CD14-positive monocyte (primary cell): ENCODE measurements at regions not wholly inside any gene's neighbourhood (a gene's known extent, or its start where the extent isn't known, plus 50 kb on each side); places are given as distances from the start of the nearest gene placed in this dataset.

Experiments used
- DNase-seq, 3 donors: peaks; one replicate each; pipeline ENCODE4 v3.0.0-alpha.2; 2011 to 2022
- H2AFZ ChIP-seq: 2 replicates; pipeline ENCODE4 v1.6.0; 2012; ENCODE audit warnings: mild to moderate bottlenecking, low read depth, low read length, inconsistent platforms; ENCODE audit not compliant: insufficient read depth, poor library complexity, severe bottlenecking
- H3K27ac ChIP-seq, 2 donors: 1 replicate in 1 of 2; 2 replicates in 1 of 2; pipeline ENCODE4 v1.5.1; 2012 to 2013; ENCODE audit warnings: low read length in 2 of 2, control low read depth in 1 of 2, inconsistent platforms in 1 of 2, low read depth in 1 of 2, mild to moderate bottlenecking in 1 of 2
- H3K27me3 ChIP-seq, 2 donors: one replicate each; pipeline versions ENCODE4 v1.6.0 to v1.6.1; 2011 to 2013; ENCODE audit warnings: low read length in 2 of 2; ENCODE audit not compliant: control insufficient read depth in 2 of 2, insufficient read depth in 2 of 2
- H3K36me3 ChIP-seq, 2 donors: replicated peaks in 1 of 2; 1 replicate in 1 of 2; 2 replicates in 1 of 2; pipeline versions ENCODE4 v1.5.1 to v1.6.1; 2012 to 2013; ENCODE audit warnings: low read length in 2 of 2, control low read depth in 1 of 2, inconsistent platforms in 1 of 2, mild to moderate bottlenecking in 1 of 2; ENCODE audit not compliant: insufficient read depth in 2 of 2, control insufficient read depth in 1 of 2
- H3K4me1 ChIP-seq, 2 donors: 1 replicate in 1 of 2; 2 replicates in 1 of 2; pipeline versions ENCODE4 v1.5.1 to v1.6.1; 2012 to 2013; ENCODE audit warnings: low read length in 2 of 2, control low read depth in 1 of 2, inconsistent platforms in 1 of 2, mild to moderate bottlenecking in 1 of 2, moderate library complexity in 1 of 2; ENCODE audit not compliant: insufficient read depth in 2 of 2, control insufficient read depth in 1 of 2
- H3K4me2 ChIP-seq: replicated peaks from 2 replicates; pipeline ENCODE3; 2012; ENCODE audit warnings: low read length, moderate library complexity, mild to moderate bottlenecking; ENCODE audit not compliant: poor library complexity, severe bottlenecking; ENCODE audit errors: extremely low read depth
- H3K4me3 ChIP-seq, 3 experiments: fragments of 200-600 bp in 1 of 3; sonication (generic) in 1 of 3; replicated peaks in 1 of 3; 1 replicate in 2 of 3; 2 replicates in 1 of 3; pipeline ENCODE4 v1.5.1; 2011 to 2013; ENCODE audit warnings: low read length in 3 of 3, mild to moderate bottlenecking in 3 of 3, control low read depth in 2 of 3, low read depth in 2 of 3, inconsistent platforms in 1 of 3, moderate library complexity in 1 of 3
- H3K79me2 ChIP-seq: 2 replicates; pipeline ENCODE4 v1.6.0; 2012; ENCODE audit warnings: mild to moderate bottlenecking, control low read depth, inconsistent platforms, low read length, moderate library complexity; ENCODE audit not compliant: insufficient read depth
- H3K9ac ChIP-seq: 2 replicates; pipeline ENCODE4 v1.6.0; 2017; ENCODE audit warnings: low read length, mild to moderate bottlenecking; ENCODE audit not compliant: insufficient read depth, poor library complexity, severe bottlenecking
- H3K9me3 ChIP-seq, 2 donors: replicated peaks in 1 of 2; 1 replicate in 1 of 2; 2 replicates in 1 of 2; pipeline versions ENCODE4 v1.5.1 to v1.6.1; 2012 to 2013; ENCODE audit warnings: low read length in 2 of 2, control low read depth in 1 of 2; ENCODE audit not compliant: control insufficient read depth in 1 of 2, insufficient read depth in 1 of 2
- H4K20me1 ChIP-seq: 2 replicates; pipeline ENCODE4 v1.6.0; 2012; ENCODE audit warnings: mild to moderate bottlenecking, low read length, control low read depth, moderate library complexity; ENCODE audit not compliant: insufficient read depth
- H3K27ac Mint-ChIP-seq, 7 donors: one replicate each; pipeline ENCODE4 v1.8.0; 2020; ENCODE audit warnings: mild to moderate bottlenecking in 7 of 7, mixed read lengths in 7 of 7, moderate library complexity in 6 of 7, inconsistent platforms in 2 of 7
- H3K27me3 Mint-ChIP-seq, 3 donors: one replicate each; pipeline ENCODE4 v1.8.0; 2021 to 2022; ENCODE audit warnings: low read depth in 3 of 3, mild to moderate bottlenecking in 3 of 3, mixed read lengths in 3 of 3, moderate library complexity in 3 of 3, inconsistent platforms in 1 of 3
- H3K36me3 Mint-ChIP-seq, 2 donors: one replicate each; pipeline ENCODE4 v1.8.0; 2020; ENCODE audit warnings: mixed read lengths in 2 of 2, inconsistent platforms in 1 of 2, mild to moderate bottlenecking in 1 of 2
- H3K4me1 Mint-ChIP-seq: one replicate; pipeline ENCODE4 v1.8.0; 2020; ENCODE audit warnings: mild to moderate bottlenecking, mixed read lengths
- H3K4me3 Mint-ChIP-seq, 2 donors: one replicate each; pipeline ENCODE4 v1.8.0; 2020; ENCODE audit warnings: mild to moderate bottlenecking in 2 of 2, mixed read lengths in 2 of 2, moderate library complexity in 1 of 2
- H3K9me3 Mint-ChIP-seq, 7 donors: one replicate each; pipeline ENCODE4 v1.8.0; 2020 to 2022; ENCODE audit warnings: mixed read lengths in 7 of 7, mild to moderate bottlenecking in 6 of 7, moderate library complexity in 6 of 7, inconsistent platforms in 2 of 7
- CTCF ChIP-seq: fragments of 200-600 bp; IDR thresholded peaks from one replicate; pipeline ENCODE4 v1.8.0; 2022; ENCODE audit warnings: antibody characterized with exemption, mild to moderate bottlenecking
- WGBS: methylation state at CpG from one replicate; pipeline ENCODE4 v1.1.5; 2013; ENCODE audit warnings: missing lambda C conversion rate; ENCODE audit not compliant: insufficient coverage; 5-methylcytosine and 5-hydroxymethylcytosine counted together
- intact Hi-C, 2 donors: fragments of 100-400 bp; cut with micrococcal nuclease; formaldehyde crosslinking; loops; one replicate each; pipeline versions ENCODE4 v1.15.0 to v1.15.1; 2023

GRCh38 chr6:14425805-14426204 is 308.2 kb downstream of the CD83 start:
- Histone ChIP-seq H2AFZ (no peak overlapping the region), H3K9ac (no peak overlapping the region), H3K27me3 (no peaks in the 10 kb centered on the region), H3K79me2 (no peaks in the 10 kb centered on the region), H3K4me2 (no peak overlapping the region), H3K27ac (no peak overlapping the region), H3K36me3 (no peaks in the 10 kb centered on the region), H4K20me1 (no peaks in the 10 kb centered on the region), H3K4me3 (no peak overlapping the region), H3K4me1 (no peaks in the 10 kb centered on the region), H3K9me3 (no peaks in the 10 kb centered on the region)
- DNase-seq: no peak
- peaks cover 0 to 7% (median 2%) of the 10 kb centered on the region in 3 donors for H3K27me3 Mint-ChIP-seq
- no peak overlapping the region for H3K27ac Mint-ChIP-seq
- H3K9me3 Mint-ChIP-seq: peaks cover 0 to 3% (median 0%) of the 10 kb centered on the region in 7 donors
- no peak overlapping the region for H3K4me3 Mint-ChIP-seq
- intact Hi-C loops: no loop called here
- no peaks in the 10 kb centered on the region for H3K36me3 Mint-ChIP-seq
- H3K4me1 Mint-ChIP-seq: peaks cover 15% of the 10 kb centered on the region
- no peak for TF ChIP-seq CTCF
- 88% methylated on average over 4 of the region's 6 CpGs for WGBS

GRCh38 chr6:14426281-14426680 is 308.7 kb downstream of the CD83 start:
- intact Hi-C loops: no loop called here
- no peaks in the 10 kb centered on the region for H3K36me3 Mint-ChIP-seq
- Histone ChIP-seq H3K27ac (no peak overlapping the region), H3K36me3 (no peaks in the 10 kb centered on the region), H3K4me2 (no peak overlapping the region), H3K4me1 (no peaks in the 10 kb centered on the region), H3K9ac (no peak overlapping the region), H3K4me3 (no peak overlapping the region), H3K79me2 (no peaks in the 10 kb centered on the region), H4K20me1 (no peaks in the 10 kb centered on the region), H3K27me3 (no peaks in the 10 kb centered on the region), H2AFZ (no peak overlapping the region), H3K9me3 (no peaks in the 10 kb centered on the region)
- no peak for TF ChIP-seq CTCF
- H3K4me3 Mint-ChIP-seq: no peak overlapping the region
- DNase-seq: no peak
- no CpG with 5 or more reads among the region's 2 CpGs for WGBS
- no peak overlapping the region for H3K27ac Mint-ChIP-seq
- H3K9me3 Mint-ChIP-seq: peaks cover 0 to 3% (median 0%) of the 10 kb centered on the region in 7 donors
- peaks cover 0 to 7% (median 2%) of the 10 kb centered on the region in 3 donors for H3K27me3 Mint-ChIP-seq
- peaks cover 14% of the 10 kb centered on the region for H3K4me1 Mint-ChIP-seq
